ENCODE measurements at regions not wholly inside any gene's neighbourhood (a gene's known extent, or its start where the extent isn't known, plus 50 kb on each side); places are given as distances from the start of the nearest gene placed in this dataset.

GRCh38 chr6:71138376-71138775 is 150.2 kb upstream of the OGFRL1 start (continued):
- TF ChIP-seq PRDM2 (tag by site-specific recombination; IDR thresholded peaks at IDR 0.05; ENCODE audit: borderline replicate concordance) (no peak), ZNF132 (tag by site-specific recombination; IDR thresholded peaks at IDR 0.05; ENCODE audit: borderline replicate concordance) (no peak), ZNF366 (tag by site-specific recombination; conservative IDR thresholded peaks at IDR 0.05) (no peak), ZNF341 (tag by site-specific recombination; IDR thresholded peaks at IDR 0.05; ENCODE audit: low read depth) (no peak), PRDM4 (tag by site-specific recombination; IDR thresholded peaks at IDR 0.05) (no peak), ZNF510 (tag by site-specific recombination; IDR thresholded peaks at IDR 0.05; ENCODE audit: insufficient replicate concordance) (no peak)

- Histone ChIP-seq H3K4me1 (ENCODE audit: control insufficient read depth, insufficient read depth, low read length) (no peaks in the 10 kb centered on the region), H3K4me3 (ENCODE audit: low read depth, low read length) (no peak overlapping the region), H3K9me3 (ENCODE audit: control insufficient read depth, insufficient read depth, low read depth, low read length) (no peaks in the 10 kb centered on the region), H3K36me3 (ENCODE audit: control insufficient read depth in 2 of 2, insufficient read depth in 1 of 2, low read length in 2 of 2) (no peaks in the 10 kb centered on the region), H3K27ac (ENCODE audit: extremely low read depth, low read depth, low read length) (no peak overlapping the region)
- POLR2A ChIA-PET: no interaction called here
- CTCF ChIA-PET: interaction anchor here (0.6 kb wide), 2 partner anchors 16 to 90 kb away, joined by 4 to 6 read pairs; no protein-coding TSS in a partner anchor
- TF ChIP-seq ATF2 (tag by site-specific recombination; IDR thresholded peaks at IDR 0.05; ENCODE audit: low read depth): no peak
- TF ChIP-seq ZNF24 (tag by site-specific recombination; IDR thresholded peaks at IDR 0.05): no peak
- TF ChIP-seq TRIM28 (IDR thresholded peaks at IDR 0.05; ENCODE audit: borderline replicate concordance, low read length): no peak
- TF ChIP-seq ZNF2 (tag by site-specific recombination; IDR thresholded peaks at IDR 0.05): no peak
- TF ChIP-seq GFI1B (tag by site-specific recombination; IDR thresholded peaks at IDR 0.05): no peak
- TF ChIP-seq ZNF76 (tag by site-specific recombination; IDR thresholded peaks at IDR 0.05; ENCODE audit: borderline replicate concordance, low read depth): no peak
- TF ChIP-seq ZNF26 (tag by site-specific recombination; IDR thresholded peaks at IDR 0.05): no peak
- no peak for TF ChIP-seq AEBP2 (tag by site-specific recombination; IDR thresholded peaks at IDR 0.05; ENCODE audit: borderline replicate concordance)
- TF ChIP-seq HOXD13 (CRISPR knock-in tag; IDR thresholded peaks at IDR 0.05; ENCODE audit: borderline replicate concordance): no peak
- no peak for TF ChIP-seq ZNF560 (tag by site-specific recombination; IDR thresholded peaks at IDR 0.05; ENCODE audit: borderline replicate concordance)
- TF ChIP-seq ZNF146 (tag by site-specific recombination; IDR thresholded peaks at IDR 0.05): no peak
- TF ChIP-seq ZNF449 (tag by site-specific recombination; IDR thresholded peaks at IDR 0.05): no peak
- TF ChIP-seq SCRT1 (tag by site-specific recombination; IDR thresholded peaks at IDR 0.05; ENCODE audit: borderline replicate concordance): no peak
- no peak for TF ChIP-seq ZNF184 (tag by site-specific recombination; IDR thresholded peaks at IDR 0.05)
- no peak for TF ChIP-seq ZNF266 (tag by site-specific recombination; IDR thresholded peaks at IDR 0.05; ENCODE audit: low read depth)
- TF ChIP-seq ZNF239 (tag by site-specific recombination; IDR thresholded peaks at IDR 0.05): no peak
Observed at GRCh38 chr6:71139249-71139648, 149.4 kb upstream of the OGFRL1 start.

Data from HEK293 (cell line).